GM21390 (cell line): ENCODE measurements at regions not wholly inside any gene's neighbourhood (a gene's known extent, or its start where the extent isn't known, plus 50 kb on each side); places are given as distances from the start of the nearest gene placed in this dataset.
"Not testable (repeated sequence)": the region's sequence is repeated elsewhere in the genome, so short reads cannot be mapped to it uniquely, and the experiment has no call there.

ENCODE experiments used
- ATAC-seq: cut with Tn5 transposase; IDR thresholded peaks from one replicate; pipeline ENCODE4 v1.9.1; 2021; ENCODE audit not compliant: unreplicated experiment

GRCh38 chr14:57150449-57150848 is 118.3 kb downstream of the EXOC5 start:
- ATAC-seq = no peak

- no peak for ATAC-seq
Observed at GRCh38 chr14:57139173-57139572, 129.5 kb downstream of the EXOC5 start.

- ATAC-seq = no peak
Observed at GRCh38 chr14:57136669-57137328, 131.9 kb downstream of the EXOC5 start.

- ATAC-seq = not testable (repeated sequence)
Observed at GRCh38 chr14:57127809-57128208, 140.9 kb downstream of the EXOC5 start.

GRCh38 chr14:57122129-57122528 is 146.6 kb downstream of the EXOC5 start:
- no peak for ATAC-seq

GRCh38 chr14:57112072-57112807 is 156.5 kb downstream of the EXOC5 start:
- not testable (repeated sequence) for ATAC-seq

GRCh38 chr14:57110411-57110810 is 158.3 kb downstream of the EXOC5 start:
- not testable (repeated sequence) for ATAC-seq

- no peak for ATAC-seq
Observed at GRCh38 chr14:57091030-57091608, 177.6 kb downstream of the EXOC5 start.

- no peak for ATAC-seq
Observed at GRCh38 chr14:57089901-57090300, 178.8 kb downstream of the EXOC5 start.

GRCh38 chr14:57087841-57088240 is 180.9 kb downstream of the EXOC5 start:
- no peak for ATAC-seq

GRCh38 chr14:57086271-57087162 is 182.2 kb downstream of the EXOC5 start:
- ATAC-seq = no peak

GRCh38 chr14:57085801-57086200 is 182.9 kb downstream of the EXOC5 start:
- no peak for ATAC-seq

GRCh38 chr14:57085043-57085442 is 183.7 kb downstream of the EXOC5 start:
- ATAC-seq = no peak

GRCh38 chr14:57080691-57081090 is 188.0 kb downstream of the EXOC5 start:
- ATAC-seq = no peak

- ATAC-seq = no peak
Observed at GRCh38 chr14:57078054-57078453, 190.7 kb downstream of the EXOC5 start.

- ATAC-seq = no peak
Observed at GRCh38 chr14:57073986-57074385, 194.7 kb downstream of the EXOC5 start.

- no peak for ATAC-seq
Observed at GRCh38 chr14:57071639-57072038, 197.1 kb downstream of the EXOC5 start.

GRCh38 chr14:57069702-57070101 is 199.0 kb downstream of the EXOC5 start:
- ATAC-seq = no peak

GRCh38 chr14:57068511-57068910 is 200.2 kb downstream of the EXOC5 start:
- ATAC-seq = no peak

- peak; percentile 71 for ATAC-seq
Observed at GRCh38 chr14:57066887-57067513, 201.7 kb downstream of the EXOC5 start.

- ATAC-seq = no peak
Observed at GRCh38 chr14:57066463-57066862, 202.2 kb downstream of the EXOC5 start.
